Colonic mucosa (tissue), 4 donors: ENCODE measurements at regions not wholly inside any gene's neighbourhood (a gene's known extent, or its start where the extent isn't known, plus 50 kb on each side); places are given as distances from the start of the nearest gene placed in this dataset.
"Not testable (repeated sequence)": the region's sequence is repeated elsewhere in the genome, so short reads cannot be mapped to it uniquely, and the experiment has no call there.

Source experiments
- DNase-seq: peaks from one replicate; pipeline ENCODE4 v3.0.0-alpha.2; 2020
- H3K27ac ChIP-seq: fragments of 200-600 bp; one replicate; pipeline ENCODE4 v1.8.0; 2021
- H3K27me3 ChIP-seq: fragments of 200-600 bp; one replicate; pipeline ENCODE4 v1.8.0; 2021
- H3K36me3 ChIP-seq: fragments of 200-600 bp; one replicate; pipeline ENCODE4 v1.8.0; 2021
- H3K4me1 ChIP-seq: fragments of 200-600 bp; one replicate; pipeline ENCODE4 v1.8.0; 2021; ENCODE audit warnings: mild to moderate bottlenecking
- H3K4me3 ChIP-seq: fragments of 200-600 bp; one replicate; pipeline ENCODE4 v1.8.0; 2021
- H3K9ac ChIP-seq, 2 donors: one replicate each; pipeline ENCODE4 v1.7.0; 2013; ENCODE audit warnings: control low read depth in 2 of 2, low read depth in 2 of 2, low read length in 2 of 2
- H3K9me3 ChIP-seq: fragments of 200-600 bp; one replicate; pipeline ENCODE4 v1.8.0; 2021
- CTCF ChIP-seq: fragments of 200-600 bp; IDR thresholded peaks from one replicate; pipeline ENCODE4 v1.8.0; 2022; ENCODE audit warnings: antibody characterized with exemption, mild to moderate bottlenecking
- intact Hi-C: fragments of 100-400 bp; cut with DNase I; formaldehyde crosslinking; loops from one replicate; pipeline ENCODE4 v1.14.1; 2022
- donor health status: healthy.
- donor health status: DM: no; HTN: no; CAD: no.
- donor health status: DM: no; HTN: no; CAD: no.

GRCh38 chr1:80158771-80159170, 1152.2 kb upstream of the ADGRL4 start:
- H3K27me3 ChIP-seq, result no peaks in the 10 kb centered on the region
- no peak overlapping the region for H3K4me3 ChIP-seq
- no peaks in the 10 kb centered on the region for H3K4me1 ChIP-seq
- intact Hi-C loops, result no loop called here
- DNase-seq, result no peak
- TF ChIP-seq CTCF, result no peak
- H3K9ac ChIP-seq, result no peak overlapping the region
- no peak overlapping the region for H3K27ac ChIP-seq
- no peaks in the 10 kb centered on the region for H3K9me3 ChIP-seq
- H3K36me3 ChIP-seq, result no peaks in the 10 kb centered on the region

GRCh38 chr1:80158266-80158665, 1151.7 kb upstream of the ADGRL4 start:
- Histone ChIP-seq H3K9ac (no peak overlapping the region), H3K4me3 (no peak overlapping the region), H3K36me3 (no peaks in the 10 kb centered on the region), H3K9me3 (no peaks in the 10 kb centered on the region), H3K4me1 (no peaks in the 10 kb centered on the region), H3K27ac (no peak overlapping the region), H3K27me3 (no peaks in the 10 kb centered on the region)
- no peak for TF ChIP-seq CTCF
- intact Hi-C loops, result no loop called here
- no peak for DNase-seq

- H3K4me1 ChIP-seq, result no peaks in the 10 kb centered on the region
- H3K4me3 ChIP-seq, result no peak overlapping the region
- H3K27me3 ChIP-seq, result no peaks in the 10 kb centered on the region
- DNase-seq, result no peak
- intact Hi-C loops, result no loop called here
- H3K36me3 ChIP-seq, result no peaks in the 10 kb centered on the region
- no peak overlapping the region for H3K9ac ChIP-seq
- H3K27ac ChIP-seq, result no peak overlapping the region
- H3K9me3 ChIP-seq, result no peaks in the 10 kb centered on the region
- TF ChIP-seq CTCF, result no peak
Measured at GRCh38 chr1:80155371-80155770, 1148.8 kb upstream of the ADGRL4 start.

- Histone ChIP-seq H3K9me3 (no peaks in the 10 kb centered on the region), H3K27ac (no peak overlapping the region), H3K9ac (no peak overlapping the region), H3K27me3 (no peaks in the 10 kb centered on the region), H3K4me1 (no peaks in the 10 kb centered on the region), H3K4me3 (no peak overlapping the region), H3K36me3 (no peaks in the 10 kb centered on the region)
- no peak for TF ChIP-seq CTCF
- DNase-seq, result no peak
- intact Hi-C loops, result no loop called here
Measured at GRCh38 chr1:80154176-80154575, 1147.6 kb upstream of the ADGRL4 start.

GRCh38 chr1:80153762-80154161, 1147.2 kb upstream of the ADGRL4 start:
- Histone ChIP-seq H3K4me3 (no peak overlapping the region), H3K27me3 (no peaks in the 10 kb centered on the region), H3K4me1 (no peaks in the 10 kb centered on the region), H3K27ac (no peak overlapping the region), H3K36me3 (no peaks in the 10 kb centered on the region), H3K9ac (no peak overlapping the region), H3K9me3 (no peaks in the 10 kb centered on the region)
- no peak for DNase-seq
- intact Hi-C loops, result no loop called here
- no peak for TF ChIP-seq CTCF

GRCh38 chr1:80143361-80143760, 1136.8 kb upstream of the ADGRL4 start:
- no peak overlapping the region for H3K4me3 ChIP-seq
- intact Hi-C loops, result no loop called here
- no peak overlapping the region for H3K9ac ChIP-seq
- no peaks in the 10 kb centered on the region for H3K9me3 ChIP-seq
- no peak overlapping the region for H3K27ac ChIP-seq
- no peak for DNase-seq
- no peaks in the 10 kb centered on the region for H3K27me3 ChIP-seq
- H3K4me1 ChIP-seq, result no peaks in the 10 kb centered on the region
- H3K36me3 ChIP-seq, result no peaks in the 10 kb centered on the region
- no peak for TF ChIP-seq CTCF

GRCh38 chr1:80137946-80138602, 1131.5 kb upstream of the ADGRL4 start:
- H3K27me3 ChIP-seq, H3K4me1 ChIP-seq, H3K9ac ChIP-seq, H3K9me3 ChIP-seq, H3K27ac ChIP-seq, intact Hi-C loops, DNase-seq, H3K36me3 ChIP-seq, H3K4me3 ChIP-seq: not testable (repeated sequence)
